ENCODE measurements at regions not wholly inside any gene's neighbourhood (a gene's known extent, or its start where the extent isn't known, plus 50 kb on each side); places are given as distances from the start of the nearest gene placed in this dataset.

GRCh38 chr9:7287986-7288385 lies 511.6 kb downstream of the DMAC1 start:
- DNase-seq: no peak

GRCh38 chr9:7287065-7287464 lies 512.5 kb downstream of the DMAC1 start:
- no peak for DNase-seq

GRCh38 chr9:7286101-7286500 lies 513.5 kb downstream of the DMAC1 start:
- DNase-seq: no peak

- no peak for DNase-seq
Observed at GRCh38 chr9:7285199-7285598, 514.4 kb downstream of the DMAC1 start.

GRCh38 chr9:7284517-7284916 lies 515.1 kb downstream of the DMAC1 start:
- no peak for DNase-seq

GRCh38 chr9:7284117-7284516 lies 515.5 kb downstream of the DMAC1 start:
- no peak for DNase-seq

- no peak for DNase-seq
Observed at GRCh38 chr9:7273575-7273974, 515.8 kb downstream of the KDM4C start.

GRCh38 chr9:7266911-7267595 lies 509.3 kb downstream of the KDM4C start:
- DNase-seq: no peak

- DNase-seq: no peak
Observed at GRCh38 chr9:7265181-7265580, 507.4 kb downstream of the KDM4C start.

- DNase-seq: no peak
Observed at GRCh38 chr9:7259544-7260241, 501.9 kb downstream of the KDM4C start.

GRCh38 chr9:7258688-7259396 lies 501.1 kb downstream of the KDM4C start:
- no peak for DNase-seq

GRCh38 chr9:7246917-7247522 lies 489.2 kb downstream of the KDM4C start:
- no peak for DNase-seq

GRCh38 chr9:7245976-7246580 lies 488.3 kb downstream of the KDM4C start:
- no peak for DNase-seq

GRCh38 chr9:7243838-7244237 lies 486.1 kb downstream of the KDM4C start:
- no peak for DNase-seq

GRCh38 chr9:7242126-7242525 lies 484.4 kb downstream of the KDM4C start:
- DNase-seq: no peak

GRCh38 chr9:7241694-7242093 lies 483.9 kb downstream of the KDM4C start:
- no peak for DNase-seq

- no peak for DNase-seq
Observed at GRCh38 chr9:7240569-7241311, 483.0 kb downstream of the KDM4C start.

GRCh38 chr9:7239708-7240107 lies 481.9 kb downstream of the KDM4C start:
- DNase-seq: no peak

- DNase-seq: no peak
Observed at GRCh38 chr9:7238247-7238637, 480.5 kb downstream of the KDM4C start.

- DNase-seq: no peak
Observed at GRCh38 chr9:7237473-7238246, 479.9 kb downstream of the KDM4C start.

GRCh38 chr9:7236186-7236585 lies 478.4 kb downstream of the KDM4C start:
- no peak for DNase-seq

- peak; percentile 75 for DNase-seq
Observed at GRCh38 chr9:7234144-7234543, 476.4 kb downstream of the KDM4C start.

Measured in stimulated activated CD8-positive, alpha-beta memory T cell treated with anti-CD3 and anti-CD28 coated beads, Interleukin-4, amount 100 ng/mL, for 48 hours (primary cell).